ENCODE measurements at regions not wholly inside any gene's neighbourhood (a gene's known extent, or its start where the extent isn't known, plus 50 kb on each side); places are given as distances from the start of the nearest gene placed in this dataset.

GRCh38 chr17:21532763-21533385 is 156.7 kb downstream of the KCNJ12 start:
- H3K27me3 ChIP-seq (ENCODE audit: low read depth) = no peaks in the 10 kb centered on the region
- intact Hi-C loops (cut with micrococcal nuclease) = no loop called here
- DNase-seq = no peak
- H3K4me3 ChIP-seq = no peak overlapping the region
- no peak overlapping the region for H3K27ac ChIP-seq (replicated peaks)
- H3K36me3 ChIP-seq = peaks cover 31% of the 10 kb centered on the region
- peaks cover 12% of the 10 kb centered on the region for H3K9me3 ChIP-seq (replicated peaks)
- no peak for TF ChIP-seq CTCF (IDR thresholded peaks at IDR 0.05; ENCODE audit: borderline replicate concordance)
- H3K4me1 ChIP-seq = peaks cover 15% of the 10 kb centered on the region

- no peak overlapping the region for H3K4me3 ChIP-seq
- H3K27me3 ChIP-seq (ENCODE audit: low read depth) = no peaks in the 10 kb centered on the region
- peaks cover 40% of the 10 kb centered on the region for H3K36me3 ChIP-seq
- no peak overlapping the region for H3K27ac ChIP-seq (replicated peaks)
- intact Hi-C loops (cut with micrococcal nuclease) = no loop called here
- no peak for TF ChIP-seq CTCF (IDR thresholded peaks at IDR 0.05; ENCODE audit: borderline replicate concordance)
- H3K4me1 ChIP-seq = no peaks in the 10 kb centered on the region
- H3K9me3 ChIP-seq (replicated peaks) = peaks cover 29% of the 10 kb centered on the region
- no peak for DNase-seq
These were observed 156.5 kb upstream of the KCNJ18 start for GRCh38 chr17:21535686-21536375.

DNA sequence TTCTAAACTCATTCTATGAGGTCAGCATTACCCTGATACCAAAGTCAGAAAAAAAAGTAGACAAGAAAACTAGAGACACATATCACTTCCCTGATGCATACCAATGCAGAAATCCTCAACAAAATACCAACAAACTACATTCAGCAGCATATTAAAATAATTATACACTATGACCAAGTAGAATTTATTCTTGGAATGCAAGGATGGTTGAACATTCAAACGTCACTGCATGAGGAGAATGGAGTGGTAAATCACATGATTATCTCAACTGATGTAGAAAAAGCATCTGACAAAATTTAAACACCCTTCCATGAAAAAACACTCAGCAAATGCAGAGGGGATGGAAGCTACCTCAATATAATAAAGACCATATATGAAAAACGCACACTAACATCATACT is 155.0 kb upstream of the KCNJ18 start:
- no peak for DNase-seq
- intact Hi-C loops (cut with micrococcal nuclease) = no loop called here

GRCh38 chr17:21538615-21539014 is 153.7 kb upstream of the KCNJ18 start:
- peaks cover 45% of the 10 kb centered on the region for H3K36me3 ChIP-seq
- DNase-seq = no peak
- intact Hi-C loops (cut with micrococcal nuclease) = no loop called here

More for the DNA sequence above, 155.0 kb upstream of the KCNJ18 start:
- no peaks in the 10 kb centered on the region for H3K27me3 ChIP-seq (ENCODE audit: low read depth)
- no peak for TF ChIP-seq CTCF (IDR thresholded peaks at IDR 0.05; ENCODE audit: borderline replicate concordance)
- H3K9me3 ChIP-seq (replicated peaks) = peaks cover 29% of the 10 kb centered on the region
- peaks cover 47% of the 10 kb centered on the region for H3K36me3 ChIP-seq
- no peak overlapping the region for H3K27ac ChIP-seq (replicated peaks)
- no peaks in the 10 kb centered on the region for H3K4me1 ChIP-seq
- H3K4me3 ChIP-seq = no peak overlapping the region

DNA sequence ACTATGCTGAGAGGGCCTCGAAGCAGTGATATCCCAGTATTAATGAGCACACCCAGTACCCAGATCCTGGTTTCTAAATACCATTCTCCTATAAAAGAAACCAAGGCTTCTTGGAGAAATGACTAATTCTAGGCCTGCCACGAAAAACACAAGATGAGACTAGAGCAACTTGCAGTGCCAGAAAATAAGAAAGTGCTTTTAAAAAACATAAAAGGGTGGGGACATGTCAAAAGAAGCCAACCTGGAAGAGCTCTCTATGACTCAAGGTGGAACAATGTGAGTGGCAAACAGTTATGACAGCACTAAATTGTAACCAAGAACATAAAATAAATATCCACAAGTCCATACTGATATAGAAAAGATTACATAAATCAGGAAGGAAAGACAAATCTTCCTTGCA is 153.2 kb upstream of the KCNJ18 start:
- intact Hi-C loops (cut with micrococcal nuclease) = no loop called here
- no peak for TF ChIP-seq CTCF (IDR thresholded peaks at IDR 0.05; ENCODE audit: borderline replicate concordance)
- H3K27me3 ChIP-seq (ENCODE audit: low read depth) = no peaks in the 10 kb centered on the region
- no peak overlapping the region for H3K27ac ChIP-seq (replicated peaks)
- H3K4me1 ChIP-seq = no peaks in the 10 kb centered on the region
- H3K4me3 ChIP-seq = no peak overlapping the region
- DNase-seq = no peak
- peaks cover 39% of the 10 kb centered on the region for H3K36me3 ChIP-seq
- H3K9me3 ChIP-seq (replicated peaks) = peaks cover 29% of the 10 kb centered on the region

More at GRCh38 chr17:21538615-21539014, 153.7 kb upstream of the KCNJ18 start:
- H3K9me3 ChIP-seq (replicated peaks) = peaks cover 29% of the 10 kb centered on the region
- no peak overlapping the region for H3K27ac ChIP-seq (replicated peaks)
- no peak overlapping the region for H3K4me3 ChIP-seq
- no peaks in the 10 kb centered on the region for H3K27me3 ChIP-seq (ENCODE audit: low read depth)
- no peak for TF ChIP-seq CTCF (IDR thresholded peaks at IDR 0.05; ENCODE audit: borderline replicate concordance)
- no peaks in the 10 kb centered on the region for H3K4me1 ChIP-seq
